IPS-20b (cell line): ENCODE measurements at regions not wholly inside any gene's neighbourhood (a gene's known extent, or its start where the extent isn't known, plus 50 kb on each side); places are given as distances from the start of the nearest gene placed in this dataset.

Source experiments
- H3K27ac ChIP-seq: one replicate; pipeline ENCODE4 v1.5.1; 2013; ENCODE audit warnings: low read length
- H3K27me3 ChIP-seq: 2 replicates; pipeline ENCODE4 v1.6.1; 2013; ENCODE audit warnings: mild to moderate bottlenecking, low read length, inconsistent platforms; ENCODE audit not compliant: insufficient read depth
- H3K36me3 ChIP-seq: 2 replicates; pipeline ENCODE4 v1.6.1; 2013; ENCODE audit warnings: low read depth, mild to moderate bottlenecking, inconsistent platforms, low read length, moderate library complexity; ENCODE audit not compliant: insufficient read depth
- H3K4me1 ChIP-seq: 2 replicates; pipeline ENCODE4 v1.6.1; 2013; ENCODE audit warnings: mild to moderate bottlenecking, control low read depth, inconsistent platforms, low read length, moderate library complexity; ENCODE audit not compliant: insufficient read depth
- H3K4me3 ChIP-seq: 2 replicates; pipeline ENCODE4 v1.5.1; 2013; ENCODE audit warnings: mild to moderate bottlenecking, low read length, inconsistent platforms
- H3K9ac ChIP-seq: 2 replicates; pipeline ENCODE4 v1.6.1; 2013; ENCODE audit warnings: low read depth, mild to moderate bottlenecking, inconsistent platforms, low read length, moderate library complexity
- H3K9me3 ChIP-seq: 2 replicates; pipeline ENCODE4 v1.6.1; 2013; ENCODE audit warnings: mild to moderate bottlenecking, low read depth, low read length, inconsistent platforms; ENCODE audit not compliant: insufficient read depth

DNA sequence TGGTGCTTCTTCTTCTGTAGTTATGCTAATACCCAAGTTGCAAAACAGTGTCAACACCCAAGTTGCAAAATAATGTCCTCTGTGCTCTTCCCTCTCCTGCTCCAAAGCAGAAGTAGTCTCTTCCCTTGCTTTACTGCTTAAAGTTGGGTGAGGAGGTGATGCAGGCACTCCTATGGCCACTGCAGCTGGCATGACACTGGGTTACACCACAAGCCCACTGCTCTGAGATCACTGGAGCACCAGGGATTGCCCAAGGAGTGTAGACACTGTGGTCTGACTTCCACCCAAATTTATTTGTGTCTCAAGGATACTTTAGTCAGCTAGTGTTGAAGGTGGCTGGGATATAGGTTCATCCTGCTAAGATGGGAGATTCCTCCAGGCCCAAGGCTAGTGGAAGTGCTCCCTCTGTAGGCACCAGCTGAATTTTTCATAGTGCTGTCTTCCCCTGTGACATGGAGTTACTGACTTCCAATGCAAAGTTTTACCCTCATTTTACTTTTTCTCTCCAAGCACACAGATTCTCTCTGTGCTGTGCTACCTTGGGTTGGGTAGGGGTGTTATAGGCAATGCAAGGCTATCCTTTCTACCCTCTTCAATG lies 196.2 kb upstream of the TENT5D start:
- Histone ChIP-seq H3K4me3 (no peak overlapping the region), H3K27ac (no peak overlapping the region)

DNA sequence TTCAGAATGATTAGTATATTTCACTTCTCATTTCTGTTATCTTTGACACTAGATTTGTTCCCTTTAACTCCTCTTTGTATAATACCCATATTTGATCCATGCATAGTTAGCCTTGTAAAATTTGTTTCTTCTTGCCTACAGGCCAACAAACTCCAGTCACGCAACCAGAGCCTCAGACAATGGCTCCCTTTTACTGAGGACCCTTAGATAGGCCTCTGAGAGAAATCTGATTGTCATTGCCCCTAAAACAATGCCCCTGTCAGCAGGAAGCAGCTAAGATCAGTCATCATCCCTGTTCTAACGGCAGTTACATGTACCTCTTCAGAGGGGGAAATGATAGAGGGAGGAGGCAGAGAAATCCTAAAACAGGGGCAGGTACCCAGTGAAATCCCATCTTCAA lies 190.6 kb upstream of the TENT5D start:
- Histone ChIP-seq H3K4me1 (no peaks in the 10 kb centered on the region), H3K27me3 (no peaks in the 10 kb centered on the region), H3K4me3 (no peak overlapping the region), H3K9ac (no peak overlapping the region), H3K27ac (no peak overlapping the region), H3K36me3 (no peaks in the 10 kb centered on the region), H3K9me3 (no peaks in the 10 kb centered on the region)

More for the DNA sequence above, 196.2 kb upstream of the TENT5D start:
- H3K4me1 ChIP-seq, result no peaks in the 10 kb centered on the region
- H3K9me3 ChIP-seq, result no peaks in the 10 kb centered on the region
- no peaks in the 10 kb centered on the region for H3K27me3 ChIP-seq
- no peak overlapping the region for H3K9ac ChIP-seq
- no peaks in the 10 kb centered on the region for H3K36me3 ChIP-seq

DNA sequence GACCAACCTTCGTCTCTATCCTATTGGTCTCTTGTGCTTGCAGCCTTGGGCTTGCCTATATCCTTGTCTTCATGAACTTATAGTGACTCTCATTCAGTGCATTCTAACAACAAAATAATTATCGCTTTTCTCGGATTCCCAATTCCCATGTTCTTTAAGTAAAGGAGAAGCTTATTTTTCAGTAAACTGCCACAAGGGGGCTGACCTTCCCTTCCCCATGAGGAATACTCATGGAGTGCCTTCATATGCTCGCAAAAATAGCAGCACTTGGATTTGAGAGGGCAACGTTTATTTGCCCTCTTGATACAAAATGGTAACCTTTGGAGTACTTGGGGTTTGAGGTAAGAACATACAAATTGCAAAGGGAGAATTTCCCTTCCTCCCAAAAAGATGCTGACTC lies 183.2 kb upstream of the TENT5D start:
- Histone ChIP-seq H3K9ac (no peak overlapping the region), H3K4me3 (no peak overlapping the region), H3K4me1 (no peaks in the 10 kb centered on the region), H3K9me3 (no peaks in the 10 kb centered on the region), H3K27ac (no peak overlapping the region), H3K27me3 (no peaks in the 10 kb centered on the region), H3K36me3 (no peaks in the 10 kb centered on the region)

DNA sequence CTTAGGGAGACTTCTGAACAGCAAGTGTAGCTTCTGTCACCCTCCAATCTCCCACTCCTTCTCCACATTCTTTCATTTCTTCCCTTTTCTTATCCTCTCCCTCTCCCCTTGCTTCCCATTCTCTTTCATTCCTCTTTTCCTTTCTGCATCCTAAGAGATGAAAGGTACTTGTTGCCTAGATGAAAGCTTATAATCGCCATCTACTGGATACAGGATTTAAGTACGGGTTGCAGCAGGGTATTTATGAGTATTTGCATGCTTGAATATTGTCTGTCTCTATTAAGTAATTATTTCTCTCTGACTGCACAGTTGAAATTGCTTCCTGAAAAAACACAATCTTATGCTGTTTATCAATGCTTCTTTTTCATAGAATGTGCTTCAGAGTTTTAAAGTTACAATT lies 174.0 kb upstream of the TENT5D start:
- Histone ChIP-seq H3K27me3 (no peaks in the 10 kb centered on the region), H3K9ac (no peak overlapping the region), H3K4me3 (no peak overlapping the region), H3K27ac (no peak overlapping the region), H3K36me3 (no peaks in the 10 kb centered on the region), H3K9me3 (no peaks in the 10 kb centered on the region), H3K4me1 (no peaks in the 10 kb centered on the region)

DNA sequence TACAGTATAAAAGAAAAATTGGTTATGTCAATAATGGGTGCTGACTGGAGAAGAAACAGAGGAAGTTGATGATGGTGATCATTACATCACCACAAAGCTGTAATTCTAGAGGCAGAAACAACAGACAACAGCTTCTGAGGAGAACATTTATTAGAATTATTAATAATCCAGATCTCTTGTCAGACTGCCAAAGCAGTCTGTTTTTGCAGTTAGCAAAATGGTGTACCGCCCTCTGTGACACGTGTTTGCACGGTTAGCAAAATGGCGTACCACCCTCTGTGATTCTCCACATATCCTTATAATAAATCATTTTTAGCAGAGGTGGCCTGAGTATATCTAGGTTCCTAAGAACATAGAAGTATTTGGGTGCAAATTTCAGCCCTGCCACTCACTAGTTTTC lies 154.0 kb upstream of the TENT5D start:
- Histone ChIP-seq H3K4me1 (no peaks in the 10 kb centered on the region), H3K36me3 (no peaks in the 10 kb centered on the region), H3K27ac (no peak overlapping the region), H3K4me3 (no peak overlapping the region), H3K9ac (no peak overlapping the region), H3K9me3 (no peaks in the 10 kb centered on the region), H3K27me3 (no peaks in the 10 kb centered on the region)

DNA sequence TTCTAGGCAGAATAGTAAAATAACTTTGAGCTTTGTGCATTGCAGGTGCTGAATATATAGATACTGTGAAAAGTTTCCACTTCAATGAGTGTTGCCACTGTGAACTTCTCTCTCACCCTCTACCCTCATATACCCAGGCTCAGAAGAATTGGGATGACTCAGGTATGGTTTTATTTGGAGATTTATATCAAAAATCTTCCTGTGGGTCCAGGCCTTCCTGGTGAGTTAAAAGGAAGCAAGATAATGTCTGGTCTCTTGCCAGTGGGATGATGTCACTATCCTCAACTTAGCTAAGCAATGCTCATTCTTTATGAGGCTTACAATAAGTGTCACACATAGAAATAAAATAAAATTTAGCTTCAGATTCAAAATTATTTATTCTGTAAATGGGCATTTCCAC lies 153.3 kb upstream of the TENT5D start:
- H3K9ac ChIP-seq, result no peak overlapping the region
- H3K4me1 ChIP-seq, result no peaks in the 10 kb centered on the region
- no peak overlapping the region for H3K27ac ChIP-seq
- no peaks in the 10 kb centered on the region for H3K9me3 ChIP-seq
- H3K27me3 ChIP-seq, result no peaks in the 10 kb centered on the region
- no peak overlapping the region for H3K4me3 ChIP-seq
- H3K36me3 ChIP-seq, result no peaks in the 10 kb centered on the region

DNA sequence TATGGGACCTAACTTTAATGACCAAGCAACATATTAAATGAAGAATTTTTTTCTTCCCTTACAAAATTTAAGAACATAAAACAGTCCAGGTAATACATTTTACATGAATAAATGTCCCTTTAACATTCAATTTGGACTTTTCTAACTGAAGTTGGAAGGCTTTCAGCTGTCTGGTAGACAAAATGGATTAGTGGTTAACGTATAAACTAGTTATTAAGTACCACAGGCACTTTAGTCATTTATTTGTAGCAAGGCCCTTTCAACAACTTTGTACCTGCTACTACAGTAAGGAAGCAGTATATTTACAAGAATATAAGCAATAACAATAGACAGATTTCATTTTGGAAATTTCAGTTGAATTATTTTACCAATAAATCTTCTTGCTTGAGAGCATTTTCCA lies 152.5 kb upstream of the TENT5D start:
- no peak overlapping the region for H3K9ac ChIP-seq
- H3K4me3 ChIP-seq, result no peak overlapping the region
- H3K4me1 ChIP-seq, result no peaks in the 10 kb centered on the region
- no peaks in the 10 kb centered on the region for H3K36me3 ChIP-seq
- no peak overlapping the region for H3K27ac ChIP-seq
- no peaks in the 10 kb centered on the region for H3K27me3 ChIP-seq
- H3K9me3 ChIP-seq, result no peaks in the 10 kb centered on the region

DNA sequence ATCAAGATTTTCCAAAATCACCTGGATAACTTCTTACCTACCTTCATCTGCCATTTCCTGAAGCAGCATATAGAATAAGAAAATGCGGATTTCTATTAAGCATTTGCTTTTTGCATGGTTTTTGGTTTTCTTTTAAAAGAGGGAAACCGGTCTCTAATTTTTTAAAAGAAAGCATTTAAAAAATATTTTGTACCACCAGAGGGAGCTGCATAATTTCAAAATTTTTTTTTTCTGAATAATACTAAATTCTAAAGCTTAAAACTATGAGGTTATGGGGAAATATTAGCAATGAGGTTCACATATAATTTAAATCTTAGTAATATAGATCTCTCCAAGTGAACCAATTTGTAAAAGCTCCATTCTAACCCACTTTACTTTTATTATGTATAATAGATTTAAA lies 137.7 kb upstream of the TENT5D start:
- no peak overlapping the region for H3K4me3 ChIP-seq
- no peaks in the 10 kb centered on the region for H3K36me3 ChIP-seq
- H3K9ac ChIP-seq, result no peak overlapping the region
- H3K27ac ChIP-seq, result no peak overlapping the region
- no peaks in the 10 kb centered on the region for H3K4me1 ChIP-seq
- no peaks in the 10 kb centered on the region for H3K27me3 ChIP-seq
- no peaks in the 10 kb centered on the region for H3K9me3 ChIP-seq

DNA sequence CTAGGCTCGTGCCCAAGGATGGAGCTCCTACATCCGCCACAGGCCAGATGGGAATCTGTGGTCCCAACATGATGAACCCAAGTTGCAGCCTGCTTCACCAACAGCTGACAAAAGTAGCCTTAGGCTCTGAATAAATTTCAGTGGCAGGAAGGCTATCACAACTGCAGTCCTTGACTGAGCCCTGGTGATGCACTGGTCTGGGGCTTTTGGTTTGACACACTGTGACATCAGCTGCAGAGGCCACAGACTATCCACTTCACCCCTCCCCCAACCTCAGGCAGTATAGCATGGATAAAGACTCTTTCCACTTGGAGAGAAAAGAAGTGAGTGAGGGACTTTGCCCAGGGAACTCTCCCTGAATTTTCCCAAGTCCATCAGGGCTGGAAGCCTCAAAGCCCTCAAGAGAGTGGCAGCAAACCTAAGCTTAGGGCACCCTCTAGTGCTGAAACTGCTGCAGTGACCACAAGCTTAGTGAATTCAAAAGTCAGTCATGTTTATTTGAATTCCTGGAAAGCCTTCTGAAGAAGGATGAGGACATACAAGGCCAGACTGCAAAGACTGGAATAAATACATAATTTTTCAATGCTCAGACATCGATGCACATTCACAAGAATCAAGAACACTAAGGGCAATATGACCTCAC lies 135.0 kb upstream of the TENT5D start:
- Histone ChIP-seq H3K9ac (no peak overlapping the region), H3K9me3 (no peaks in the 10 kb centered on the region), H3K27ac (no peak overlapping the region), H3K4me3 (no peak overlapping the region), H3K27me3 (no peaks in the 10 kb centered on the region), H3K36me3 (no peaks in the 10 kb centered on the region), H3K4me1 (no peaks in the 10 kb centered on the region)

DNA sequence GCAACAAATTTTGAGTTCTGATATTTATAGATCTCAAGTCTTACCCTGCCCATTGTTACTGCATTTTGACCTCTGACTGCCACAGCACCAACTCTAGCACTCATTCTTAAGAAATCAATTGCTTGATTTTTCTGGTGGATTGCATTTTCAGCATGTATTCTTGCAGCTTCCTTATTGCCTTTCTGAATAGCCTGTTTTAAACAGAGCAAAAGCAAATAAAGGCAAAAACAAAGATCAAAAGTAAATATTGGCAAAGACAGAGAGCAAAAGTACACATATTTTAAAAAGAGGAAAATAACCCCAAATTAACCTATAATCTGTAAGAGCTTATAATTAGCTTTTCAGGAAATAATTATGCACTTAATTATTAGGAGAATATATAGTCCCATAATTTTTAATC lies 129.4 kb upstream of the TENT5D start:
- no peaks in the 10 kb centered on the region for H3K27me3 ChIP-seq
- H3K9ac ChIP-seq, result no peak overlapping the region
- H3K36me3 ChIP-seq, result no peaks in the 10 kb centered on the region
- no peaks in the 10 kb centered on the region for H3K9me3 ChIP-seq
- H3K4me1 ChIP-seq, result no peaks in the 10 kb centered on the region
- no peak overlapping the region for H3K27ac ChIP-seq
- no peak overlapping the region for H3K4me3 ChIP-seq

DNA sequence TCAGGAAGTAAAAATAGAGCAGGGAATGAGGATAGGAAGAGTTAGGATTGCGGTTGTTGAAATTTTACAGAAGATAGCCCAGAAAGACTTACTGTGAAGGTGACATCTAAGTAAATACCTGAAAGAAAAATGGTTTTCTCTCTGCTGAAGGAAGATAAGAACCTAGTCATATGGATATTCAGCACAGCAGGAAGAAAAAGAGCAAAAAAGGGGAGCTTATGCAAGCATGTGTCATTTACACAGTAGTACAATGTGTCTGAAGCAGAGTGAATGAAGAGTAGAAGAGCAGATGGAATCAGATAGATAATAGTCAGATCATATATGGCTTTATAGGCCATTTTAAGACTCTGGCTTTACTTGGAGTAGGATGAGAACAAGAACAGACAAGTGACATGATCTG lies 126.9 kb upstream of the TENT5D start:
- no peaks in the 10 kb centered on the region for H3K27me3 ChIP-seq
- H3K36me3 ChIP-seq, result no peaks in the 10 kb centered on the region
- H3K4me3 ChIP-seq, result no peak overlapping the region
- no peaks in the 10 kb centered on the region for H3K9me3 ChIP-seq
- no peaks in the 10 kb centered on the region for H3K4me1 ChIP-seq
- H3K9ac ChIP-seq, result no peak overlapping the region
- H3K27ac ChIP-seq, result no peak overlapping the region

DNA sequence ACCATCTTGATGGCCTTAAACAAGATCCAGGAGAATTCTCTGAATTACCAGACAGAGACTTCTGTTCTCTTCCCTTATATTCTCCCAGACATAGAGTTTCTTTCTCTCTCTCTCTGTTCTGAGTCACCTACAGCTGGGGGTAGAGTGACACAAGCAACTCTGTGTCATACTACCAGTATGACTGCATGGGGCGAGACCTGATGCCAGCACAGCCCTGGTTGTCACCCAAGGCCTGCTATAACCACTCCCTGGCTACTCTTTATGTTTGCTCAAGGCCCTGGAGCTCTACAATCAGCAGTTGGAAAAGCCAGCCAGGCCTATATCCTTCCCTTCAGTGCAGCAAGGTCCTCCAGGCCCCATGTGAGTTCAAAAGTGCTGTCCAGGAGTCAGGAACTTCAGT lies 114.2 kb upstream of the TENT5D start:
- no peaks in the 10 kb centered on the region for H3K4me1 ChIP-seq
- H3K4me3 ChIP-seq, result no peak overlapping the region
- H3K27ac ChIP-seq, result no peak overlapping the region
- H3K36me3 ChIP-seq, result no peaks in the 10 kb centered on the region
- H3K27me3 ChIP-seq, result no peaks in the 10 kb centered on the region
- H3K9ac ChIP-seq, result no peak overlapping the region
- H3K9me3 ChIP-seq, result no peaks in the 10 kb centered on the region
